ENCODE measurements at regions not wholly inside any gene's neighbourhood (a gene's known extent, or its start where the extent isn't known, plus 50 kb on each side); places are given as distances from the start of the nearest gene placed in this dataset.

GRCh38 chr15:36330598-36330997 lies 248.8 kb upstream of the CDIN1 start:
- Mint-ChIP-seq H3K4me1 (ENCODE audit: low read depth) (no peaks in the 10 kb centered on the region), H3K27me3 (ENCODE audit: low read depth) (no peaks in the 10 kb centered on the region), H3K9me3 (no peaks in the 10 kb centered on the region), H3K4me3 (no peak overlapping the region), H3K36me3 (ENCODE audit: insufficient read depth) (no peaks in the 10 kb centered on the region)
- ATAC-seq (no peak), DNase-seq (no peak)

GRCh38 chr15:36331531-36332275 lies 247.7 kb upstream of the CDIN1 start:
- DNase-seq (no peak), ATAC-seq (no peak)
- no peaks in the 10 kb centered on the region for H3K36me3 Mint-ChIP-seq (ENCODE audit: insufficient read depth)
- H3K4me1 Mint-ChIP-seq (ENCODE audit: low read depth): no peaks in the 10 kb centered on the region
- no peaks in the 10 kb centered on the region for H3K27me3 Mint-ChIP-seq (ENCODE audit: low read depth)
- no peaks in the 10 kb centered on the region for H3K9me3 Mint-ChIP-seq
- H3K4me3 Mint-ChIP-seq: no peak overlapping the region

GRCh38 chr15:36332301-36332700 lies 247.1 kb upstream of the CDIN1 start:
- Mint-ChIP-seq H3K4me1 (ENCODE audit: low read depth) (no peaks in the 10 kb centered on the region), H3K36me3 (ENCODE audit: insufficient read depth) (no peaks in the 10 kb centered on the region), H3K9me3 (no peaks in the 10 kb centered on the region), H3K4me3 (no peak overlapping the region), H3K27me3 (ENCODE audit: low read depth) (no peaks in the 10 kb centered on the region)
- no peak for DNase-seq
- ATAC-seq: no peak

GRCh38 chr15:36332896-36333295 lies 246.5 kb upstream of the CDIN1 start:
- Mint-ChIP-seq H3K27me3 (ENCODE audit: low read depth) (no peaks in the 10 kb centered on the region), H3K4me1 (ENCODE audit: low read depth) (no peaks in the 10 kb centered on the region), H3K36me3 (ENCODE audit: insufficient read depth) (no peaks in the 10 kb centered on the region), H3K4me3 (no peak overlapping the region), H3K9me3 (no peaks in the 10 kb centered on the region)
- DNase-seq (no peak), ATAC-seq (no peak)

GRCh38 chr15:36334059-36334458 lies 245.4 kb upstream of the CDIN1 start:
- Mint-ChIP-seq H3K4me3 (no peak overlapping the region), H3K36me3 (ENCODE audit: insufficient read depth) (no peaks in the 10 kb centered on the region), H3K9me3 (no peaks in the 10 kb centered on the region), H3K4me1 (ENCODE audit: low read depth) (no peaks in the 10 kb centered on the region), H3K27me3 (ENCODE audit: low read depth) (no peaks in the 10 kb centered on the region)
- DNase-seq (no peak), ATAC-seq (no peak)

GRCh38 chr15:36335224-36335623 lies 244.2 kb upstream of the CDIN1 start:
- no peak overlapping the region for H3K4me3 Mint-ChIP-seq
- H3K36me3 Mint-ChIP-seq (ENCODE audit: insufficient read depth): no peaks in the 10 kb centered on the region
- H3K4me1 Mint-ChIP-seq (ENCODE audit: low read depth): no peaks in the 10 kb centered on the region
- H3K9me3 Mint-ChIP-seq: peaks cover 3% of the 10 kb centered on the region
- ATAC-seq (no peak), DNase-seq (no peak)
- no peaks in the 10 kb centered on the region for H3K27me3 Mint-ChIP-seq (ENCODE audit: low read depth)

GRCh38 chr15:36335659-36336058 lies 243.8 kb upstream of the CDIN1 start:
- DNase-seq (no peak), ATAC-seq (no peak)
- Mint-ChIP-seq H3K4me3 (no peak overlapping the region), H3K4me1 (ENCODE audit: low read depth) (no peaks in the 10 kb centered on the region), H3K27me3 (ENCODE audit: low read depth) (no peaks in the 10 kb centered on the region), H3K9me3 (peaks cover 4% of the 10 kb centered on the region), H3K36me3 (ENCODE audit: insufficient read depth) (no peaks in the 10 kb centered on the region)

- no peak for DNase-seq
- no peak for ATAC-seq
- Mint-ChIP-seq H3K4me3 (no peak overlapping the region), H3K27me3 (ENCODE audit: low read depth) (no peaks in the 10 kb centered on the region), H3K4me1 (ENCODE audit: low read depth) (no peaks in the 10 kb centered on the region), H3K36me3 (ENCODE audit: insufficient read depth) (no peaks in the 10 kb centered on the region), H3K9me3 (peaks cover 4% of the 10 kb centered on the region)
Measured at GRCh38 chr15:36344887-36345286, 234.5 kb upstream of the CDIN1 start.

GRCh38 chr15:36347272-36347858 lies 232.1 kb upstream of the CDIN1 start:
- Mint-ChIP-seq H3K9me3 (no peaks in the 10 kb centered on the region), H3K4me1 (ENCODE audit: low read depth) (no peaks in the 10 kb centered on the region), H3K36me3 (ENCODE audit: insufficient read depth) (no peaks in the 10 kb centered on the region), H3K4me3 (no peak overlapping the region), H3K27me3 (ENCODE audit: low read depth) (no peaks in the 10 kb centered on the region)
- ATAC-seq: no peak
- no peak for DNase-seq

- Mint-ChIP-seq H3K27me3 (ENCODE audit: low read depth) (no peaks in the 10 kb centered on the region), H3K4me3 (no peak overlapping the region), H3K4me1 (ENCODE audit: low read depth) (no peaks in the 10 kb centered on the region), H3K9me3 (no peaks in the 10 kb centered on the region), H3K36me3 (ENCODE audit: insufficient read depth) (no peaks in the 10 kb centered on the region)
- ATAC-seq (no peak), DNase-seq (no peak)
Measured at GRCh38 chr15:36356466-36356865, 223.0 kb upstream of the CDIN1 start.

GRCh38 chr15:36356978-36357601 lies 222.3 kb upstream of the CDIN1 start:
- H3K4me1 Mint-ChIP-seq (ENCODE audit: low read depth): no peaks in the 10 kb centered on the region
- no peaks in the 10 kb centered on the region for H3K27me3 Mint-ChIP-seq (ENCODE audit: low read depth)
- ATAC-seq (no peak), DNase-seq (no peak)
- no peaks in the 10 kb centered on the region for H3K9me3 Mint-ChIP-seq
- no peak overlapping the region for H3K4me3 Mint-ChIP-seq
- H3K36me3 Mint-ChIP-seq (ENCODE audit: insufficient read depth): no peaks in the 10 kb centered on the region

- Mint-ChIP-seq H3K4me1 (ENCODE audit: low read depth) (no peaks in the 10 kb centered on the region), H3K4me3 (no peak overlapping the region), H3K9me3 (no peaks in the 10 kb centered on the region), H3K27me3 (ENCODE audit: low read depth) (no peaks in the 10 kb centered on the region), H3K36me3 (ENCODE audit: insufficient read depth) (no peaks in the 10 kb centered on the region)
- DNase-seq: no peak
- no peak for ATAC-seq
Measured at GRCh38 chr15:36358094-36358493, 221.3 kb upstream of the CDIN1 start.

GRCh38 chr15:36358523-36358922 lies 220.9 kb upstream of the CDIN1 start:
- Mint-ChIP-seq H3K4me3 (no peak overlapping the region), H3K4me1 (ENCODE audit: low read depth) (no peaks in the 10 kb centered on the region), H3K36me3 (ENCODE audit: insufficient read depth) (no peaks in the 10 kb centered on the region), H3K9me3 (no peaks in the 10 kb centered on the region), H3K27me3 (ENCODE audit: low read depth) (no peaks in the 10 kb centered on the region)
- ATAC-seq: no peak
- DNase-seq: no peak

GRCh38 chr15:36359286-36359685 lies 220.1 kb upstream of the CDIN1 start:
- no peak for ATAC-seq

GRCh38 chr15:36361351-36361870 lies 218.0 kb upstream of the CDIN1 start:
- Mint-ChIP-seq H3K9me3 (no peaks in the 10 kb centered on the region), H3K4me1 (ENCODE audit: low read depth) (no peaks in the 10 kb centered on the region), H3K4me3 (no peak overlapping the region), H3K27me3 (ENCODE audit: low read depth) (no peaks in the 10 kb centered on the region), H3K36me3 (ENCODE audit: insufficient read depth) (no peaks in the 10 kb centered on the region)
- no peak for DNase-seq
- no peak for ATAC-seq

More at GRCh38 chr15:36359286-36359685, 220.1 kb upstream of the CDIN1 start:
- no peaks in the 10 kb centered on the region for H3K4me1 Mint-ChIP-seq (ENCODE audit: low read depth)
- H3K27me3 Mint-ChIP-seq (ENCODE audit: low read depth): no peaks in the 10 kb centered on the region
- H3K36me3 Mint-ChIP-seq (ENCODE audit: insufficient read depth): no peaks in the 10 kb centered on the region
- no peak overlapping the region for H3K4me3 Mint-ChIP-seq
- no peaks in the 10 kb centered on the region for H3K9me3 Mint-ChIP-seq
- no peak for DNase-seq

Measured in activated T-cell treated with anti-CD3 and anti-CD28 coated beads, Interleukin-2, amount 50 U/mL, for 4 hours (primary cell).